ENCODE measurements at regions not wholly inside any gene's neighbourhood (a gene's known extent, or its start where the extent isn't known, plus 50 kb on each side); places are given as distances from the start of the nearest gene placed in this dataset.

- no peak for TF ChIP-seq CHD7 (IDR thresholded peaks at IDR 0.05; ENCODE audit: insufficient replicate concordance, low read length)
- no peak for TF ChIP-seq EZH2 (IDR thresholded peaks at IDR 0.05; ENCODE audit: low read depth, low read length, severe bottlenecking)
- no peak for TF ChIP-seq EP300 (IDR thresholded peaks at IDR 0.05; ENCODE audit: borderline replicate concordance in 1 of 2, low read depth in 2 of 2, low read length in 2 of 2)
- no peak for TF ChIP-seq FOSL1 (IDR thresholded peaks at IDR 0.05; ENCODE audit: insufficient read depth, low read depth, low read length)
- no peak for TF ChIP-seq BCL11A (IDR thresholded peaks at IDR 0.05; ENCODE audit: low read depth in 2 of 2, low read length in 2 of 2)
- TF ChIP-seq BACH1 (IDR thresholded peaks at IDR 0.05; ENCODE audit: low read length): no peak
- TF ChIP-seq GTF2F1 (IDR thresholded peaks at IDR 0.05; ENCODE audit: borderline replicate concordance, low read depth, low read length): no peak
Measured at GRCh38 chr2:117645458-117645857, 169.0 kb upstream of the DDX18 start (continued).
